ENCODE measurements at regions not wholly inside any gene's neighbourhood (a gene's known extent, or its start where the extent isn't known, plus 50 kb on each side); places are given as distances from the start of the nearest gene placed in this dataset.

DNA sequence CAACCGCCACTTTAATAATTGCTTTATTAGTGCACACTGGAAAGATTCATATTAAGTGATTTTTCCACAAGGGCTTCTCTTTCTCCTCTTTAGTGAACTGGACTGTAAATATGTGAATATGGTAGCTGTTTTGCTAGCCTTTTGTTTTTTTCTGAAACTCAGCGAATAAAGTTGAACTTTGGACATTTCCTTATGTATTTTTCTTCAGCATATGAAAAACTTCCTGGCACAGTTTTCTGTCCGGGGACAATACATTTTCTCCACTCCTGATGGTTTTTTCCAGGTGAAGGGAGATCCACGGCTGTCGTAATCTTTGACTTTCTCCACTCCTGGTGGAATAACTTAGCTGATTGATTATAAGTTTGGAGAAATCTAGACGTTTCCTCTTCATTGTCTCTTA lies 457.4 kb upstream of the FAT1 start:
- TF ChIP-seq, protein P1, sequence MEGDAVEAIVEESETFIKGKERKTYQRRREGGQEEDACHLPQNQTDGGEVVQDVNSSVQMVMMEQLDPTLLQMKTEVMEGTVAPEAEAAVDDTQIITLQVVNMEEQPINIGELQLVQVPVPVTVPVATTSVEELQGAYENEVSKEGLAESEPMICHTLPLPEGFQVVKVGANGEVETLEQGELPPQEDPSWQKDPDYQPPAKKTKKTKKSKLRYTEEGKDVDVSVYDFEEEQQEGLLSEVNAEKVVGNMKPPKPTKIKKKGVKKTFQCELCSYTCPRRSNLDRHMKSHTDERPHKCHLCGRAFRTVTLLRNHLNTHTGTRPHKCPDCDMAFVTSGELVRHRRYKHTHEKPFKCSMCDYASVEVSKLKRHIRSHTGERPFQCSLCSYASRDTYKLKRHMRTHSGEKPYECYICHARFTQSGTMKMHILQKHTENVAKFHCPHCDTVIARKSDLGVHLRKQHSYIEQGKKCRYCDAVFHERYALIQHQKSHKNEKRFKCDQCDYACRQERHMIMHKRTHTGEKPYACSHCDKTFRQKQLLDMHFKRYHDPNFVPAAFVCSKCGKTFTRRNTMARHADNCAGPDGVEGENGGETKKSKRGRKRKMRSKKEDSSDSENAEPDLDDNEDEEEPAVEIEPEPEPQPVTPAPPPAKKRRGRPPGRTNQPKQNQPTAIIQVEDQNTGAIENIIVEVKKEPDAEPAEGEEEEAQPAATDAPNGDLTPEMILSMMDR (IDR thresholded peaks at IDR 0.05; ENCODE audit: low read depth, low read length), result no peak
- DNase-seq (ENCODE audit: low read depth in 2 of 2), result no peak

DNA sequence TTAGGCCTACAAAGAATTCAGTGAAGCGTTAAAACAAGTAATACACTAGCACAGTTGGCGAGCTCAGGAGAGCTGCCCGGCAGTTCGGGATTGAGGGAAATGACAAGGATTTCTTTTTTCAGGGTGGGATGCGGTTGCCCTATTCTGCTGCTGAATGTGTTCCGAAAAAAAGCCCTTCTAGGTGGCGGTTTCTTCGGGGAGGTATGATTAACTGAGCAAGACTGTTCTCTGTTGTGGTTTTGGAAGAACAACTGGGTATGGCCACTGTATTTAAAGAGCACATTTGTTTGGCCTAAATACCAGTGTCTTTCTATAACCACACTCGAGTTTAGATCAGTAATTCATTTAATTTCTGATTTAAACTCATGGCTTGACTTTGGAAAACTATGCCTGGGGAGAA lies 459.7 kb upstream of the FAT1 start:
- no peak overlapping the region for H3K4me3 ChIP-seq (replicated peaks in 1 of 2; ENCODE audit: low read depth in 2 of 2, low read length in 2 of 2)
- TF ChIP-seq, protein P1 (IDR thresholded peaks at IDR 0.05; ENCODE audit: low read depth, low read length), result no peak
- no peak for DNase-seq (ENCODE audit: low read depth in 2 of 2)

More for the DNA sequence above, 457.4 kb upstream of the FAT1 start:
- H3K4me3 ChIP-seq (replicated peaks in 1 of 2; ENCODE audit: low read depth in 2 of 2, low read length in 2 of 2), result no peak overlapping the region

DNA sequence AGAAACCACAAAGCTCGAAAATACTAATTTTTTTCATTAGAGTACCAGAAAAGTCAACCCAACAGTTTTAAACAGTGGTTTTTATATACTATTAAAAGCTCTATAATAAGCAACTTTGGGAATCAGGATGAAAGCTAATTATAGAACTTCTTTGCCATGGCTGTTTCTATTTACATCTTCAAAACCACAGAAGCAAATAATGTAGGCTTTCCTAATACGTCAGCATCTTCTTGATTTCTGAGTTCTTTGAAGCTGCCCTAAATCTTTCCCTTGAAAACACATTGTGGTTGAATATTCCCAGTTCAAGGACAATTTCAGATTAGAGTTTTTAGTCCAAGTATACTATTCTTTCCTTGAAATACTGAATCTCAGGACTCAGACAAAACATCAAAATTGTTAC lies 460.2 kb upstream of the FAT1 start:
- TF ChIP-seq, protein P1 (IDR thresholded peaks at IDR 0.05; ENCODE audit: low read depth, low read length), result no peak
- DNase-seq (ENCODE audit: low read depth in 2 of 2), result no peak
- no peak overlapping the region for H3K4me3 ChIP-seq (replicated peaks in 1 of 2; ENCODE audit: low read depth in 2 of 2, low read length in 2 of 2)

DNA sequence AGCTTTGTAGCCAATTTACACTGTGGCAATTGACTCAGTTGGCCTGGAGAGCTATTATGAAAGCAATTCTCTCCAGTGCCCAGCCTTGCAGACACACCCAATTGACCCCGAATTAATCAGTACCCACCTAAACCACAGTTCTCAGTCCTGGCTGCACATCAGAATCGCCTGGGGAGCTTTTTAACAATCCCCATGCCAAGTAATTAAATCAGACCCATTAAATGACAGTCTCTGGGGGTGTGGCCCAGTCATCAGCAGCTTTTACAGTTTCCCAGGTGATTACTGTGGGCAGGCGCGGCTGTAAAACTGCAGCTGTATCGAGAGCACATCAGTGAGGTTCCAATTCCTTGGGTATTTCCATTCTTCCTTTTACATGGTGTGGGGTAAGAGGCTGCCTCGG lies 460.9 kb upstream of the FAT1 start:
- no peak overlapping the region for H3K4me3 ChIP-seq (replicated peaks in 1 of 2; ENCODE audit: low read depth in 2 of 2, low read length in 2 of 2)
- DNase-seq (ENCODE audit: low read depth in 2 of 2), result no peak
- TF ChIP-seq, protein P1 (IDR thresholded peaks at IDR 0.05; ENCODE audit: low read depth, low read length), result no peak

DNA sequence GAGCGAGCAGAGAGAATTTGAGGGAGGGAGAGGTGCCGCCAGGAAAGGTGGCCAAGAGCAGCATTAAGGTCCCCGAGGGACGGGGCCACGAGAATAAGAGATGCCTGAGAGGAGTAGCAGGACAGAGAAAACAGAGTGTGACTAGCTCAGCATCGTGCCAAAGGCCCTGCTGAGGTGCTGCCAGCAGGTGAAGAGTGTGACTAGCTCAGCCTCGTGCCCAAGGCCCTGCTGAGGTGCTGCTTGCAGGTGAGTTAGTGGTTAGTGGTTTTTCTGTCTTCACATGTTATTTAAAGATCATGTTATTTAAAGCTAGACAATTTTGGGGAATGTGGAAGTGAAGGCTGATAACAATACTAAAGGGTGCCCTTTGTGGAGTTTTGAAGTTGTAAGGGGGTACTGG lies 464.5 kb upstream of the FAT1 start:
- no peak overlapping the region for H3K4me3 ChIP-seq (replicated peaks in 1 of 2; ENCODE audit: low read depth in 2 of 2, low read length in 2 of 2)
- TF ChIP-seq, protein P1 (IDR thresholded peaks at IDR 0.05; ENCODE audit: low read depth, low read length), result no peak
- no peak for DNase-seq (ENCODE audit: low read depth in 2 of 2)

DNA sequence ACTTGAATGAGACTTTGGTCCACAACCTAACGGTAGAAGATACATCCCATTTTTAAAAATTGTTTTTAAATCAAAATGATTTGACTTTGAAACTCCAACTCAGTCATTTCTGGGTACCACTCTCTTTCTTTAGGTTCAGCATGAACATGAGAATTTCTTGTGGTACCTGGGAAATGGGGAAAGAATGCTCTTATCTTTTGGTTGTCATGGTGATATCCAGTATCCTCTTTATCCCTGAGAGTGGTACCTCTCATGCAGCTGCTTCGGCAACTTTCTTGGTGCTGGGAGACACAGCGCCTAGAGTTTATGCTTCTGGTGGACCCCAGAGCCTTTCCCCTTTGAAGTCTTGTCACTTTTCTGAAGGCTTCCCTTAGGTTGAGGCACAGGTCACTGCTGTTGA lies 465.1 kb upstream of the FAT1 start:
- no peak for DNase-seq (ENCODE audit: low read depth in 2 of 2)
- no peak overlapping the region for H3K4me3 ChIP-seq (replicated peaks in 1 of 2; ENCODE audit: low read depth in 2 of 2, low read length in 2 of 2)
- TF ChIP-seq, protein P1 (IDR thresholded peaks at IDR 0.05; ENCODE audit: low read depth, low read length), result no peak

DNA sequence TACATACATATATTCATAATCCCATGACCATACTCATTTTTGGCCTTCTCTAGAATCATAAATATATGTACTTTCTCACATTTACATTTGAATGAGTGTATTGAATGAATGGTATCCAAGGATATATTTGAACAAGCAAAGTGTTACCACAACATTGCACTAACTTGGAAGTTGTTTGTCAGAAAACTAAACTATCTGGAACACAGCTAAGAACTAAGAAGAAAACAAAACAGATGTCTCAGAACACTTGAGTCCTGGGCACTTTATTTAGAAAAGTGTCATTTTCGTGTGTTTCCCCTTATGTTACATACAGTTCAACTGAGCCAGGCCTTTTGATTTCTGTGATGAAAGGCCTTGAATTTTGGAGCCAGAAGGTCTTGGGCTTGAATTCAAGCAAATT lies 466.7 kb upstream of the FAT1 start:
- TF ChIP-seq, protein P1 (IDR thresholded peaks at IDR 0.05; ENCODE audit: low read depth, low read length), result no peak
- DNase-seq (ENCODE audit: low read depth in 2 of 2), result no peak
- H3K4me3 ChIP-seq (replicated peaks in 1 of 2; ENCODE audit: low read depth in 2 of 2, low read length in 2 of 2), result no peak overlapping the region

Measured in cardiac fibroblast (primary cell).